ENCODE measurements at regions not wholly inside any gene's neighbourhood (a gene's known extent, or its start where the extent isn't known, plus 50 kb on each side); places are given as distances from the start of the nearest gene placed in this dataset.

- no peak for TF ChIP-seq CTCF (IDR thresholded peaks at IDR 0.05; ENCODE audit: low read length, missing control alignments)
- no peak for DNase-seq (ENCODE audit: low read depth)
- H3K4me3 ChIP-seq (replicated peaks; ENCODE audit: low read depth, low read length), result no peak overlapping the region
These were observed 1165.4 kb downstream of the XPNPEP1 start for GRCh38 chr10:108757946-108758345.

GRCh38 chr10:108755646-108756045 lies 1167.7 kb downstream of the XPNPEP1 start:
- no peak overlapping the region for H3K4me3 ChIP-seq (replicated peaks; ENCODE audit: low read depth, low read length)
- DNase-seq (ENCODE audit: low read depth), result no peak
- no peak for TF ChIP-seq CTCF (IDR thresholded peaks at IDR 0.05; ENCODE audit: low read length, missing control alignments)

GRCh38 chr10:108753326-108753725 lies 1170.0 kb downstream of the XPNPEP1 start:
- no peak overlapping the region for H3K4me3 ChIP-seq (replicated peaks; ENCODE audit: low read depth, low read length)
- DNase-seq (ENCODE audit: low read depth), result no peak
- TF ChIP-seq CTCF (IDR thresholded peaks at IDR 0.05; ENCODE audit: low read length, missing control alignments), result no peak

GRCh38 chr10:108749042-108749441 lies 1174.3 kb downstream of the XPNPEP1 start:
- no peak for DNase-seq (ENCODE audit: low read depth)
- TF ChIP-seq CTCF (IDR thresholded peaks at IDR 0.05; ENCODE audit: low read length, missing control alignments), result no peak
- no peak overlapping the region for H3K4me3 ChIP-seq (replicated peaks; ENCODE audit: low read depth, low read length)

GRCh38 chr10:108736111-108736510 lies 1187.2 kb downstream of the XPNPEP1 start:
- H3K4me3 ChIP-seq (replicated peaks; ENCODE audit: low read depth, low read length), result no peak overlapping the region
- peak; percentile 7 for DNase-seq (ENCODE audit: low read depth)
- TF ChIP-seq CTCF (IDR thresholded peaks at IDR 0.05; ENCODE audit: low read length, missing control alignments), result no peak

- DNase-seq (ENCODE audit: low read depth), result peak; percentile 69
- TF ChIP-seq CTCF (IDR thresholded peaks at IDR 0.05; ENCODE audit: low read length, missing control alignments), result no peak
- H3K4me3 ChIP-seq (replicated peaks; ENCODE audit: low read depth, low read length), result no peak overlapping the region
These were observed 1187.9 kb downstream of the XPNPEP1 start for GRCh38 chr10:108735380-108735779.

GRCh38 chr10:108721874-108722273 lies 1201.4 kb downstream of the XPNPEP1 start:
- no peak overlapping the region for H3K4me3 ChIP-seq (replicated peaks; ENCODE audit: low read depth, low read length)
- DNase-seq (ENCODE audit: low read depth), result no peak
- no peak for TF ChIP-seq CTCF (IDR thresholded peaks at IDR 0.05; ENCODE audit: low read length, missing control alignments)

Data from fibroblast of pulmonary artery (primary cell).